Caco-2 (cell line): ENCODE measurements at regions not wholly inside any gene's neighbourhood (a gene's known extent, or its start where the extent isn't known, plus 50 kb on each side); places are given as distances from the start of the nearest gene placed in this dataset.

Experiments used
- BruUV-seq: library from RNA; stranded (reverse); fragments of 400-500 nt; replicated peaks from 2 replicates; lab custom pipeline; 2021; lab: Mats Ljungman, UMichigan
- CTCF ChIA-PET: fragments of 300-600 bp; sonication (Branson Sonifier 250); formaldehyde crosslinking; loops from one replicate; lab custom pipeline; 2022; ENCODE audit warnings: antibody characterized with exemption; lab: Charles Lee
- POLR2A ChIA-PET: fragments of 300-600 bp; sonication (Branson Sonifier 250); formaldehyde crosslinking; loops from one replicate; lab custom pipeline; 2022; ENCODE audit warnings: antibody characterized with exemption; lab: Charles Lee
- DNase-seq, 2 experiments: peaks; one replicate each; pipeline versions ENCODE4 v3.0.0 to v3.0.0-alpha.2; 2020 to 2022
- H3K27me3 ChIP-seq: replicated peaks from 2 replicates; pipeline ENCODE4 v1.6.0; 2011; ENCODE audit warnings: low read length; ENCODE audit not compliant: control insufficient read depth, insufficient read depth
- H3K36me3 ChIP-seq: 2 replicates; pipeline ENCODE4 v1.5.1; 2011; ENCODE audit warnings: low read length; ENCODE audit not compliant: control insufficient read depth, insufficient read depth
- H3K4me1 ChIP-seq: fragments of 250-450 bp; sonication (Bioruptor Pico); 2 replicates; pipeline ENCODE4 v1.5.1; 2020; ENCODE audit warnings: mild to moderate bottlenecking
- H3K4me3 ChIP-seq: 2 replicates; pipeline ENCODE4 v1.5.1; 2011; ENCODE audit warnings: low read depth, mild to moderate bottlenecking, control low read depth, low read length
- H3K9me3 ChIP-seq: fragments of 250-450 bp; sonication (Bioruptor Pico); 2 replicates; pipeline ENCODE4 v1.5.1; 2020; ENCODE audit warnings: mild to moderate bottlenecking, moderate library complexity
- H3K27ac Mint-ChIP-seq: one replicate; pipeline ENCODE4 v1.8.0; 2022; ENCODE audit warnings: mixed read lengths; ENCODE audit not compliant: unreplicated experiment
- H3K27me3 Mint-ChIP-seq: one replicate; pipeline ENCODE4 v1.8.0; 2022; ENCODE audit warnings: mixed read lengths; ENCODE audit not compliant: insufficient read depth, unreplicated experiment
- H3K36me3 Mint-ChIP-seq: one replicate; pipeline ENCODE4 v1.8.0; 2022; ENCODE audit warnings: mild to moderate bottlenecking, mixed read lengths; ENCODE audit not compliant: insufficient read depth, unreplicated experiment
- H3K4me1 Mint-ChIP-seq: one replicate; pipeline ENCODE4 v1.8.0; 2022; ENCODE audit warnings: low read depth, mixed read lengths; ENCODE audit not compliant: unreplicated experiment
- H3K4me3 Mint-ChIP-seq: one replicate; pipeline ENCODE4 v1.8.0; 2022; ENCODE audit warnings: mild to moderate bottlenecking, moderate library complexity, mixed read lengths; ENCODE audit not compliant: unreplicated experiment
- H3K9me3 Mint-ChIP-seq: one replicate; pipeline ENCODE4 v1.8.0; 2022; ENCODE audit warnings: mixed read lengths; ENCODE audit not compliant: unreplicated experiment
- CTCF ChIP-seq, 2 experiments: fragments of 200-600 bp in 1 of 2; IDR thresholded peaks; 1 replicate in 1 of 2; 2 replicates in 1 of 2; pipeline versions ENCODE4 v1.5.1 to v1.8.0; 2011 to 2022; ENCODE audit warnings: antibody characterized with exemption in 1 of 2, control low read depth in 1 of 2, inconsistent platforms in 1 of 2, low read depth in 1 of 2, low read length in 1 of 2, mild to moderate bottlenecking in 1 of 2, moderate library complexity in 1 of 2; ENCODE audit not compliant: insufficient read depth in 1 of 2, severe bottlenecking in 1 of 2, unreplicated experiment in 1 of 2
- intact Hi-C: fragments of 100-400 bp; cut with micrococcal nuclease; formaldehyde crosslinking; loops from one replicate; pipeline ENCODE4 v1.10.0; 2022; ENCODE audit not compliant: unreplicated experiment

GRCh38 chr11:112352907-112353306 lies 92.2 kb upstream of the PLET1 start:
- intact Hi-C loops: no loop called here
- peaks cover 10% of the 10 kb centered on the region for H3K27me3 Mint-ChIP-seq
- Histone ChIP-seq H3K4me3 (no peak overlapping the region), H3K27me3 (no peaks in the 10 kb centered on the region), H3K36me3 (no peaks in the 10 kb centered on the region), H3K4me1 (no peaks in the 10 kb centered on the region), H3K9me3 (no peaks in the 10 kb centered on the region)
- no peak overlapping the region for H3K27ac Mint-ChIP-seq
- H3K36me3 Mint-ChIP-seq: no peaks in the 10 kb centered on the region
- no peak for DNase-seq
- no peak overlapping the region for H3K4me3 Mint-ChIP-seq
- BruUV-seq: no TSS peak
- no peak for TF ChIP-seq CTCF (IDR thresholded peaks at IDR 0.05; ENCODE audit: insufficient read depth in 1 of 2, low read depth in 1 of 2, low read length in 1 of 2, severe bottlenecking in 1 of 2, unreplicated experiment in 1 of 2)
- no peaks in the 10 kb centered on the region for H3K4me1 Mint-ChIP-seq
- H3K9me3 Mint-ChIP-seq: no peaks in the 10 kb centered on the region
- CTCF ChIA-PET: no interaction called here
- POLR2A ChIA-PET: no interaction called here

GRCh38 chr11:112354364-112354763 lies 93.7 kb upstream of the PLET1 start:
- BruUV-seq: no TSS peak
- CTCF ChIA-PET: no interaction called here

GRCh38 chr11:112355726-112356125 lies 95.1 kb upstream of the PLET1 start:
- ChIA-PET POLR2A (no interaction called here), CTCF (interaction anchor here (1.0 kb wide), 1 partner anchor 200 kb away, joined by 3 read pairs; no protein-coding TSS in a partner anchor)
- H3K36me3 ChIP-seq: no peaks in the 10 kb centered on the region
- H3K27ac Mint-ChIP-seq: no peak overlapping the region
- DNase-seq: peak; percentile 53 to 56
- no TSS peak for BruUV-seq
- H3K27me3 ChIP-seq: no peaks in the 10 kb centered on the region
- no peak overlapping the region for H3K4me3 ChIP-seq
- intact Hi-C loops: loop anchor here (1.0 kb wide), 1 partner anchor 230 kb away; no protein-coding TSS in a partner anchor
- no peaks in the 10 kb centered on the region for H3K9me3 Mint-ChIP-seq
- no peak overlapping the region for H3K4me3 Mint-ChIP-seq
- no peaks in the 10 kb centered on the region for H3K4me1 Mint-ChIP-seq
- no peaks in the 10 kb centered on the region for H3K36me3 Mint-ChIP-seq
- H3K9me3 ChIP-seq: no peaks in the 10 kb centered on the region
- peak; percentile 38 to 43 for TF ChIP-seq CTCF (IDR thresholded peaks at IDR 0.05; ENCODE audit: insufficient read depth in 1 of 2, low read depth in 1 of 2, low read length in 1 of 2, severe bottlenecking in 1 of 2, unreplicated experiment in 1 of 2)
- H3K4me1 ChIP-seq: no peaks in the 10 kb centered on the region
- H3K27me3 Mint-ChIP-seq: peaks cover 7% of the 10 kb centered on the region

More at GRCh38 chr11:112354364-112354763, 93.7 kb upstream of the PLET1 start:
- Histone ChIP-seq H3K4me1 (no peaks in the 10 kb centered on the region), H3K36me3 (no peaks in the 10 kb centered on the region), H3K27me3 (no peaks in the 10 kb centered on the region), H3K4me3 (no peak overlapping the region), H3K9me3 (no peaks in the 10 kb centered on the region)
- no peak for DNase-seq
- TF ChIP-seq CTCF (IDR thresholded peaks at IDR 0.05; ENCODE audit: insufficient read depth in 1 of 2, low read depth in 1 of 2, low read length in 1 of 2, severe bottlenecking in 1 of 2, unreplicated experiment in 1 of 2): no peak
- Mint-ChIP-seq H3K9me3 (no peaks in the 10 kb centered on the region), H3K27me3 (peaks cover 7% of the 10 kb centered on the region), H3K27ac (no peak overlapping the region), H3K36me3 (no peaks in the 10 kb centered on the region), H3K4me3 (no peak overlapping the region), H3K4me1 (no peaks in the 10 kb centered on the region)
- POLR2A ChIA-PET: no interaction called here
- intact Hi-C loops: no loop called here
